Caki2 (cell line): ENCODE measurements at regions not wholly inside any gene's neighbourhood (a gene's known extent, or its start where the extent isn't known, plus 50 kb on each side); places are given as distances from the start of the nearest gene placed in this dataset.
"Not testable (repeated sequence)": the region's sequence is repeated elsewhere in the genome, so short reads cannot be mapped to it uniquely, and the experiment has no call there.

ENCODE experiments used
- DNase-seq: peaks from one replicate; pipeline ENCODE4 v3.0.0-alpha.2; 2015; ENCODE audit warnings: low read depth
- in situ Hi-C: cut with HindIII; loops from 2 replicates; pipeline ENCODE4 v1.10.0; 2016; ENCODE audit warnings: low sequenced_read_pairs, low pct_unique_long_range_greater_than_20kb, mixed read lengths

DNA sequence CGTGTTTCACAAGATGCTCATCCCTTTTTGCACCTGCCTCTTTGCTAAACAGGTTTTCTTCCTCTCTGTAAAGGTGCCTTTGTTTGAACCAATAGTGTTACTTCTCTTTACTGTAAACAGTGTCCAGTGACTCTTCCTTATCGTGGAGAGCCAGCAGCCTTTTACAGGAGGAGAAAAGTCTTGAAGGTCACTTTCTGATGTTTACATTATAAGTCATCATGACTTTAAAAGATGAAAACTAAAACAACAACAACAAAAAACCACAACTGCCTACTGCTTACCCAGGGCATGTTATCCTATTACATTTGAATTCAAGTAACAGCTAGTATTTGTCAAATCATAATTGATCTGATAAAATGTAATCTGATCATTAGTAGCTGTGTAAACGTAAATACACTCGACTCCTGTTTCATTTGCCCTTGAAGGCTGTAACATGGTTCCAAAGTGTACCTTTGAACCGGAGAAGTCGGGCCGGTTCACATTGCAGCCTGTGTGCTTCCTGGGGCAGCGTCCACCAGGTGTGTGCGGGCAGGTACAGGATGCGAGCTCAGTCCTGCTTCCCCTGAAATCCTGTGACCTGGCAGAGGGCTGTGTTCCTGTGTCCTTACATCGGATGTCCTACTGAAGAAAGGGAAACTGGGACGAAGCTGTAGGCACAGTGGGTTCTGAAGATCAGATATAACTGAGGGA, 118.1 kb downstream of the C9orf152 start:
- no peak for DNase-seq
- in situ Hi-C loops, result no loop called here

DNA sequence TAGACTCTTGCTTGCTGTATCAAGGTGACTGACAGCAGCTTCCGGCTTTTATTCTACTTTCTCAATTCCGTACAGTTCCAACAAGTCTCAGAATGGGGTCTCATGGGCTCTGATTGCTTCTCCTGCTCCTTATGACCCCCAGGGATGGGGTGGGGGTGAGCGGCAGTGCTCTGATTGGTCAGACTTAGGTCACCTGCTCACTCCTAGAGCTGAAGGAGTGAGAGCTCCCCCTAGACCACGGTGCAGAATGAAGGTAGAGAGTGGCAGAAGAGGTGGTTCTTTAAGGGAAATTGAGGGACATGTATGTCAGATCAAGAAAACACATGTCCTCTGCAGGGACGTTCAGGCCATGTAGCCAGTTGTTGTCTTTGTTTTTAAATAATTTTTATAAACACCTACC, 115.2 kb downstream of the C9orf152 start:
- in situ Hi-C loops, result no loop called here
- no peak for DNase-seq

DNA sequence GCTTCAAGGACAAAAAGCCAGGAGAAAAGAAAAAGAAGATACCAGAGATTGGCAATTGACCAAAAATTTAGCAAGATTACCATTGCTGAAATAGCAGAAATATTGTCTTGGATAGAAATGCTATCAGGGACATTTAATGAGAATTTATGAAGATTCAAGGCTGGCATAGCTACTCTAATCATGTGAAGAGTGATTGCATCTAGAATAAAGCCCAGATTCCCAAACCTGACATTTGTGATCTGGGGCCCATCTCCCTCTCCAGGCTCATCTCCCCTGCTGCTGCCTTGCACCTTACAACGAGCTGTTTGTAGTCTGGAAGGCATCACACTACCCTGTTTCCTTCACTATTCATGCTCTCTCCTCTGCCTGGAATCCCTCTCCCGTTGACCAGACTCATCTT, 114.5 kb downstream of the C9orf152 start:
- in situ Hi-C loops, result no loop called here
- DNase-seq, result no peak

DNA sequence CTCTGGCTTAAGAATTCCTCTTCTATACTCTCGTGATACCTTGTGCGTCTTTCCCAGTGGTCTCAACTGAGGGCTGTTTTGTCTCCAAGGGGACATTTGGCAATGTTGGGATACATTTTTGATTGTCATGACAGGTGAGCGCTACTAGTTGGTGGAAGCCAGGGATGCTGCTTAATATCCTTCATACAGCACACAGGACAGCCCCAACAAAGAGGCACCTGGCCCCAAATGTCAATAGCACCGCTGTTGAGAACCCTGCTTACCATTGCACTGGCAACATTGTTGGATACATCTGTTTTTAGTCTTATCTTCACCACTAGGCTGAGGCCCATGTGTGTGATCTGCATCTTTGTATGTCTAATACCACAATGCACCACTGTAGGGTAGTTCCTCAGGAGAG, 114.1 kb downstream of the C9orf152 start:
- no peak for DNase-seq
- in situ Hi-C loops, result no loop called here

DNA sequence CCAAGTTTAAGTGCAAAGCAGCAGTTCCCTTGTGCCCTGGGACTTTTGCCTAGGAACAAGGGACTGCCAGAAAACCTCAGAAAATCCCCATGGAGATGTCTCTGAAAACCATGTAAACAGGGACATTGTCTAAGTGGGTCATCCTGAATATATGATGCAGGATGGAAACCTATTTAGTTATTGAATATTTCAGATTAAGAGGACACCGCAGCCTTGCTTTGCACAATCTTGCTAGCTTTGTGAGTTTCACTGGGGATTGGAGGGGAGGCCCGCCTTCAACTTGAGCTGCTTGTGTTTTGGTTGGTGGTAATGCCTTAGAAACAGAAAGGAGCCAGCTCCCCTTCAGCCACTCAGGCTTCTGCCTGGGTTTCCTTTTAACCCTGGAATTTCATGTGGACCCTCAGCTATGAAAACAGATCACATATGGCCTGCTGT, 112.8 kb downstream of the C9orf152 start:
- no peak for DNase-seq
- in situ Hi-C loops, result no loop called here

DNA sequence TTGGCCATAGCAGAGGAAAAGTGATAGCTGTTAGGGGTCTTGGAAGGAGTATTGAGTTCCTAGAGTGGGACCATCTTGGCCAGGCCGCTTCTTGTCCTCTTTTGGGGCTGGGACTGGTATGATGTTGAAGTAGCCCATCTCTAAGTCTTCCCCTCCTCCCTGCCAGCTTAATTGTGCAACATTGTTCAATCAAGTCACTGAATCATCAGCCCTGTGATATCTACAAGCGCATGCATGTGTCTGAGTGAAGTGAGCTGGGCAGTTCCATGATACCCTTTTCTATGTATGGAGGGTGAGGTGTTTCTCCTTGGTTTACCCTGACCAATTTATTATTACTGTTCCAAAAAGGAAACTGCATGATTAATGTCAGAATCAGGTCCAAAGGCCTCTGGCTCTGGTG, 112.2 kb downstream of the C9orf152 start:
- in situ Hi-C loops, result no loop called here
- DNase-seq, result no peak

DNA sequence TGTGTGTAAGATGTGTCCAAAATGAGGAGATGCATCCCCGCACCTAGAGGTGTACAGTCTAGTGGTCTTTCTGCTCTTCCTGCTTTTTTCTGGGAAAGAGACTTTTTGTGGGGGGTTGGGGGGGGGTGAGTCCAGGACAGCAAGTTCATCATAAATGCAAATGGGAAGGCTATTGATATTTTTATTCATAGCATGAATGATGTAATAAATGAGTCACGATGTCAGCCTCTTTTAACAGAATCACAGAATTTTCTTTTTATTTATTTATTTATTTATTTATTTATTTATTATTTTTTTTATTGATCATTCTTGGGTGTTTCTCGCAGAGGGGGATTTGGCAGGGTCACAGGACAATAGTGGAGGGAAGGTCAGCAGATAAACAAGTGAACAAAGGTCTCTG, 111.3 kb downstream of the C9orf152 start:
- DNase-seq, in situ Hi-C loops: not testable (repeated sequence)

DNA sequence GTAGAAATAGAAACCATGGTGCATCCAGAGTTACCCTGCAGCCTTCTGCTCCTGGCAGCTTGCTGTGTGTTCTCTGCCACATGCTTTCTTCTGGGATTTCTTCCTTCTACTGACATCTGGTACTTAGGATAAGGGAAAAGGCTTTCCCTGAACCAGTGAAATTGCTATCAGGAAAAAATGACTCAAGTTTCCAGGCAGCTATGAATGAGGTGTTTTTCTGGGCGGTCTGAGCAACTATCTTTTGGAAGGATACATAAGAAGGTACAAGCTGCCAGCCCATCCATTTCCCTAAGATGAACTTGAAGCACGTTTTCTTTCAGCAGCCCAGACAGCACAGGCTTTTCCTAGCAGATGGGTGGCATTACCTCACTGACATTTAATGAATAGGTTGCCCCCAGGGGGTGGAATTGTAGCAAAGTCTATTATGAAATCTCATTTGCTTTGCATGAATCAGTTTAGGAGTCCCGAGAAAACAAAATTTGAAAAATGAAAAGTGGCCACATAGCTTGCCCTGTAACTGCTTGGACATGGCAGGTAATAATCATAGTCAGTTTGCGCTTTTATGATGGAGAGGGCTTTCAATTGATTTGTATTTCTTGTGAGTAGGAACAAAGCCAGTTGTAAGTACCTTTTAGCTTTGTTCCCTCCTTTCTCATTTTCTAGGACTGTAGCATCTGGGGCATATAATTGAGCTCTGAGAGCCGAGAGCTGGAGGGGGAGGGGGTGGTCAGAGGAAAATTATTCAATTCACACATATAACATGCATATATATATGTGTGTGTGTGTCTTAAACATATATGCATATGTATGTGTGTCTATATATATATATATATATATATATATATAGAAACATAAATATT, 108.5 kb downstream of the C9orf152 start:
- in situ Hi-C loops, result no loop called here

DNA sequence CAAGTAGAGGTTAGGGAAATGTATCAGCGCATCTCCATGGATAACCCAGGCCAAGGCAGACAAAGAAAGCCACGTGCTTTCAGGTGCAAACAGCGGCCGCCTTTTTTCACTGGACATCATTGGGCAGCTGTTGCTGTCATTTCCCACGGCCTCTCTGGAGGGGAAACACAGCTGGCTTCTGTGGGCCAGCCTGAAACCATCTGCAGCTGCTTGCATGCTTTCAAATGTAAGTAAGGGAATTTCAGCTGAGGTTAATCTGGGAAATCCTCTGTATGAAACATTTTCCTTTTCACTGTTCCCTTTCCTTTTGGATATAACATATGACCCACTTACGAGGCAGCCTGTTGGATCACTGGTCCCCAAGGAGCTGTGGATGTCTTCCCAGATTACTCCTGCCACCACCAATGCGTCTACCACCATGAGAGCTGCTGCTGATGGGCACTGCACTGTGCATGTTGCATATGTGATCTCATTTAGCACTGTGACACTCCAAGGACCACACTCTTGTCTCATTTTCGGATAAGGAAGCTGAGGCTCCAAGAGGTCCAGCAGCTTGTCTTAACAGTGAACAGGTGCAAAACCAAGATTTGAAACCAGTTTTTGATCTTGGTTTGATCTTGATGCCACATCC, 106.3 kb downstream of the C9orf152 start:
- in situ Hi-C loops, result no loop called here
- DNase-seq, result no peak

More for the DNA sequence above, 108.5 kb downstream of the C9orf152 start:
- no peak for DNase-seq

DNA sequence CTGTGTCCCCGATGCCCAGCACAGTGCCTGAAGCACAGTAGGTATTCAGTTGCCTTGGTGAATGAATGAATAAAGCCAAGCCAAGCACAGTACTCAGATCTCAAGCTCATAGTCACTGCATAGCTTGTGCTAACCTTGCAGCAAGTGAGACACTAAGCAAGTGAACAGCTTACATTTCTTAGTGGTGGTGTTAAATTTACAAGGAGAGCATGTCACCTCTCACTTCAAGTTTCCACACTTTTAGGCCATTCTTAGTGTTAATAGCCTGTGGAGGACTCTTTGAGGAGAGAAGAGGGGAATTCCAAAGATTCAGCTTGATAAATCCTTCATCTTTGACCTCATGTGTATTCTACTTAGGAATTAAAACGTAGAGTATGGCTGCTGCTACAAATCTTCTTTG, 104.7 kb downstream of the C9orf152 start:
- in situ Hi-C loops, result no loop called here
- no peak for DNase-seq

DNA sequence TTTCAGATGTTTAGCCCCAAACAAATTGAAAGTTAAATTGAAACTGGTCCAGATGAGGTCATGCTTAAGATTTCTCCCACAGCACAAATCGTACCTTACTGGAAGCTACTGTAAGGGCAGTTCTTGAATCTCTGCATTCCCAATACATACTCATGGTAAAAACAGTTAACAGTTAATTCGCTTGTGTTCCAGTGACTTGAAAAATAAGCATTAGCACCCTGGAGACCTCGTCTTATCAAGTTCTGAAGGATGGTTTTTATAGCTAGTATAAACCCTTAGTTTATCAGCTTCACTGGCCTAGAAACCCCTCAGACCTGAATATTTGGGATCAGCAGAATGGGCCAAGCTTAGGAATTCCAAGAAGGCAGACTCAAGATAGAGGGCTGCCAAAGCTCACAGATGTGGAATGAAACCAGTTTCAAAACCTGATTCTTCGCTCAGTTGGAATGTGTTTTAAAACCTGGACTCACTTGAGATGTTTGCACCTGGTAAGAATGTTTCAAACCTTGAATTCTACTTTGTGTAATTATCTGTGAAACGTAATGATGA, 103.6 kb downstream of the C9orf152 start:
- DNase-seq, result no peak
- in situ Hi-C loops, result no loop called here

DNA sequence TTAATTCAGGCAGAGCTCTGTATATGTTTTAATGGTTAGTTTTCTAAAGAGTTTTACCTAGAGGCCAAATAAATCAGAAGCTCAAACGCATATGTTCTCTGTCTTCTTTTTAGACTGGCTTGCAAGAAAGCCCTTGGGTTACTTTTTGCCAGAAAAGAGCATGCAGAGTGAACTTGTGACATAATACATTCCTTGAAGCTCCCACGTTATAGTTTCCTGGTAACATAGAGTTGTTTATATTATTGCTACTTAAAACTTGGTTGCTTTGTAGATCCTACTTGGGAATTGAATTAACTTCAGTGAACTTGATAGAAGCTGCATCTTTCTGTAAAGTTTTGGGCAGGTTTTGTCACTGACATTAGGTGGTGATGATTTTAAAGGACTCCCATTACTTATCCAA, 102.9 kb downstream of the C9orf152 start:
- in situ Hi-C loops, result no loop called here
- DNase-seq, result no peak

DNA sequence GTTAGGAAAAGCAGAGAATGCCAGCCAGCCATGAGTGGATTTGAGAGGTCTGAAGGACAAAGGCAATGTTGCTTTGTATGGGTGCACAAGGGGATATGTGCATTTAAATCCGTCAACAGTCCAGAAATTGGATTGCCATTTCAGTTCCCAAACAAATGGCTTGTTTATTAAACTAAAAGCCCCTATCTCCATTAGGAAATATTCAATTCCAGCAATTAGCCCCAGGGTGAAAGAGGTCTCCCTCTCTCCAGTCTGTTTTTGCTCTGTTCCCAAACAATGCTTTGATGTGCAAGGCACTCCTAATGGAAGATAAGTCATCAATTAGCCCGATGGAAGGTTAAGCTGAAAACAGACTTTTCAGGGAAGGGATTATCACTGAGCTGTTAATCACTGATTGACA, 101.3 kb downstream of the C9orf152 start:
- in situ Hi-C loops, result no loop called here
- no peak for DNase-seq

DNA sequence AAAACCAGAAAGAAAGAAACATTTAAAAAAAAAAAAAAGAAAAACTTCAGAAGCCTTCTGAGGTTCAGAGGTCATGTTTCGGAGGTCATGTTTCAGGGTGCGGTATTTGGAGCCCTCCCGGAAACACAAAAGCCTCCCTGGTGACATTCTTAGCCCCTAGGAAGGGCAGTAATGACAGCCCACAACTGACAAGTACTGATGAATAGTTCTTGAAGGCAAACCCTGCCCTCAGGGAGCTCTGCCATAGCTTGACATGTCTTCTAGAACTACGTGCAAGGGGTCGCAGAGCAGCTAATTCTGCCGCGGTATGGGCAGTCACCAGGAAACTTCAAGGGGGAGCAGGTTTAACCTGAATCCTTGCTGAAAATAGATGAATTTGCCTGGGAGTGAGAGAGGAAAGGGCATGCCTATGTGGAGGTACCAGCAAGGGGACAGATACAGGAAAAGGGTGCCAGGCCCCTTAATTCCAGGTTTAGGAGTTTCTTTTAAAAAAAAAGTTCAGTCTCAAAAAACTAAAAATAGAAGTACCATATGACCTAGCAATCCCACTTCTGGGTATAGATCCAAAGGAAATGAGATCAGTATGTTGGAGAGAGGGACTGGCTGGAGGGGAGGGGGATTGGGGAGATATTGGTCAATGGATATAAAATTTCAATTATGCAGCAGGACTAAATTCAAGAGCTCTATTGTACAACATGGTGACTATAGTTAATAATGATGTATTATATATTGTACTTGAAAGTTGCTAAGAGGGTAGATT, 98.4 kb downstream of the C9orf152 start:
- DNase-seq, result no peak
- in situ Hi-C loops, result no loop called here

DNA sequence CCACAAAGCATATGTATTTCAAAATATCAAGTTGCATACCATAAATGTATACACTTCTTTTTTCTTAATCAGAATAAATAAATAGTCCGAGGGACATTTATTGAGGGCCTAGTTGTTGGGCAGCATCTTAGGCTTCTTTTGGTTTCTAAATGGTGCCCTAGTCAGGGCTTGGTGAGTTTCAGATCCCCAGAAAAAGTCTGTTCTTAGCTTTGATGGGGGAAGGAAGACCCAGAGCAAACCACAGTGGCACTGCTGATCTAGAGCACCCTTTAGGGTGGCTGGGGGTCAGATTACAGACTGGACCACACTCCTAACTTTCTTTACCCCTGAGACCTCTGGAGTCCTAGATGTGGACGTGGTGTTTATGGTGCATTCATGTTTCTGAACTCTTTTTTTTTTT, 97.8 kb downstream of the C9orf152 start:
- in situ Hi-C loops, result no loop called here

DNA sequence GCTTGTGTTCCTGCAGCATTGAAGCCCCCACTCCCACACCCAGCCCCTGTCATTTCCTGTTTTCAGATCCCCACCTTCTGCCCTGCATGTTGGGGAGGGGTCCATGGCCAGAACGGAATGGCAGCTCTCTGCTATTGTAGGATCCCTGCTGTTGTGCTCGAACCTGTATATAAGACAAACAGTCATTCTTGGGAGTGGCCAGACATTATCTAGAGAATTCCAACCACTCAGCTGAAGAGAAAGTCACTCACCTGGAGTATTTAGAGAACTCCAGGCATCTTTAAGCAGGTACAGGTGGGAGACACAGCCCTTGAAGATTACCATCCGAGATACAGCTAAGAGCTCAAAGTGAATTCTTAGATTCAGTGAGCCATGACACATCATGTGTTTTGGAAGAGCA, 96.1 kb downstream of the C9orf152 start:
- in situ Hi-C loops, result no loop called here
- DNase-seq, result no peak

More for the DNA sequence above, 97.8 kb downstream of the C9orf152 start:
- DNase-seq, result no peak

DNA sequence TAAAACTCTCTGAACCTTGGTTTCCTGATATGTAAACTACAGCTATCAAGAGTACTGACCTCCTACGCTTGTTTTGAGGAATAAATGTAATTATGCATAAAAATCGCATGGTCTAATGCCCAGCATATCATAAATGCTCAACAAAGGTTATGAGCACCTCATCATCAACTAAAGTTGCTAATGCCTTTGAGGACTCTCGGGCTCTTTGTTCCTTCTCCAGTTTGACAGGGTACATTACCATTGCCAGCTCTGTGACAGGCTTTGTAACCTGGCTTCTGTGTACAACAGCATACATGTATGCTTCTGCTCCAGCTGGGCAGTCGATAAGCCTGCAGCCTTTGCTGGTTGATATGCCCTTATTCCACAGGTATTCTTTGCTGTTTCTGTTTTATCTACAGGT, 95.2 kb downstream of the C9orf152 start:
- DNase-seq, result no peak
- in situ Hi-C loops, result no loop called here

DNA sequence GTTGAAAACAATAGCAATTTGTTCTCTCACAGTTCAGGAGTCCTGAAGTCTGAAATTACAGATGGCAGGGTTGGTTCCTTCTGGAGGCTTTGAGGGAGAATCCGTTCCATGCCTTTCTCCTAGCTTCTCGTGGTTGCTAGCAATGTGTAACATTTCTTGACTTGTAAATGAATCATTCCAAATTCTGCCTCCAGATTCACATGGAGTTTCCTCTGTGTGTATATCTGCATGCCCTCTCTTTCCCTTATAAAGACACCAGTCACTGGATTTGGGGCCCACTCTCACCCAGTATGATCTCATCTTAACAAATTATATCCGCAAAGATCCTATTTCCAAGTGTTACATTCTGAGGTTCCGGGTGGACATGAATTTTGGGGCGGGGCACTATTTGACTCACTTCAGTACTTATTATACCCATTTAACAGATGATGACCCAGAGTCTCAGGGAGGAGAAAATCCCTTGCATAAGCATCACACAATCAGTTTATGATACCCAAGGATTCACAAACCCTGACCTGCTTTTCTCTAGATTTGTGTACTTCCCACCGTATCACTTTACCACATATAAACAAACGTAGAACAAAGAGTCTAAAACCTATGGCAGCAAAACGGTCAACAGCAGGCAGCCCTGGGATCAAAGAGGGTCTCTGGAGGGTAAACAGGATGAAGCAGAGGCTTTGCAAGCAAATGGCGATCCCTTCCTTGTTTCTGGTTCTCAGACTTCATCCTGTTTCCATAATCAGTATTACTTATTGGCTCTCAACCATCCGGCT, 93.7 kb downstream of the C9orf152 start:
- in situ Hi-C loops, result no loop called here
- no peak for DNase-seq
